ENCODE measurements at regions not wholly inside any gene's neighbourhood (a gene's known extent, or its start where the extent isn't known, plus 50 kb on each side); places are given as distances from the start of the nearest gene placed in this dataset.
"Not testable (repeated sequence)": the region's sequence is repeated elsewhere in the genome, so short reads cannot be mapped to it uniquely, and the experiment has no call there.

DNA sequence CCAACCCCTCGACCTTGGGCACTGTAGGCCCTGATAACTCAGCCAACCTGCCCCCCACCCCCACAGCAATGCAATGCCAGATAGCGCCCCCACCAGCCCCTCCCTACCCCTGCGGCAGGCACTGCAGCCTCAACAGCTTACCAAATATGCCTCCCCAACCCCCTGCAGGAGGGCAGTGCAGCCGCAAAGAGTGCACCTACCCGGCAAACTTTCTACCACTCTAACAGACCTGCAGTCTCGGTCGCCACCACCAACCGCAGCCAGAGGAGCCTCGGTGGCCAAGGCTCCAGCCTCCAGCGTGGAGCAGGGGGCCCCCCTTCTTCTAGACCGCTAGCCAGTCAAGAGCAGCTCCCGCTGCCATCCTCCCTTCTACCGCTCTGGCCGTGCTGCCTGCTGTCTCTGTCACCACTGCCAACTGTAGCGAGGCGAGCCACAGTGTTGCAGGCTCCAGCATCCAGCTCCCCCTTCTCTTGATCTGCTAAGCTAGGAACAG lies 67.7 kb upstream of the THOC3 start:
- TF ChIP-seq, protein P1, sequence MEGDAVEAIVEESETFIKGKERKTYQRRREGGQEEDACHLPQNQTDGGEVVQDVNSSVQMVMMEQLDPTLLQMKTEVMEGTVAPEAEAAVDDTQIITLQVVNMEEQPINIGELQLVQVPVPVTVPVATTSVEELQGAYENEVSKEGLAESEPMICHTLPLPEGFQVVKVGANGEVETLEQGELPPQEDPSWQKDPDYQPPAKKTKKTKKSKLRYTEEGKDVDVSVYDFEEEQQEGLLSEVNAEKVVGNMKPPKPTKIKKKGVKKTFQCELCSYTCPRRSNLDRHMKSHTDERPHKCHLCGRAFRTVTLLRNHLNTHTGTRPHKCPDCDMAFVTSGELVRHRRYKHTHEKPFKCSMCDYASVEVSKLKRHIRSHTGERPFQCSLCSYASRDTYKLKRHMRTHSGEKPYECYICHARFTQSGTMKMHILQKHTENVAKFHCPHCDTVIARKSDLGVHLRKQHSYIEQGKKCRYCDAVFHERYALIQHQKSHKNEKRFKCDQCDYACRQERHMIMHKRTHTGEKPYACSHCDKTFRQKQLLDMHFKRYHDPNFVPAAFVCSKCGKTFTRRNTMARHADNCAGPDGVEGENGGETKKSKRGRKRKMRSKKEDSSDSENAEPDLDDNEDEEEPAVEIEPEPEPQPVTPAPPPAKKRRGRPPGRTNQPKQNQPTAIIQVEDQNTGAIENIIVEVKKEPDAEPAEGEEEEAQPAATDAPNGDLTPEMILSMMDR (IDR thresholded peaks at IDR 0.05), result not testable (repeated sequence)
- not testable (repeated sequence) for TF ChIP-seq POLR2AphosphoS5 (IDR thresholded peaks at IDR 0.05)
